CD4-positive, CD25-positive, alpha-beta regulatory T cell (primary cell): ENCODE measurements at regions not wholly inside any gene's neighbourhood (a gene's known extent, or its start where the extent isn't known, plus 50 kb on each side); places are given as distances from the start of the nearest gene placed in this dataset.
"Not testable (repeated sequence)": the region's sequence is repeated elsewhere in the genome, so short reads cannot be mapped to it uniquely, and the experiment has no call there.

Experiments
- ATAC-seq, 2 donors: fragments of 150-1000 bp; cut with Tn5 transposase; one replicate each; pipeline ENCODE4 v1.10.0; 2021; ENCODE audit warnings: low read depth in 2 of 2, moderate number of reproducible peaks in 2 of 2, moderate library complexity in 1 of 2
- DNase-seq, 3 donors: peaks; one replicate each; pipeline versions ENCODE4 v3.0.0 to v3.0.0-alpha.2; 2012 to 2022; ENCODE audit warnings: mixed read lengths in 1 of 3
- H3K27ac ChIP-seq: one replicate; pipeline ENCODE4 v1.7.0; 2013; ENCODE audit warnings: mild to moderate bottlenecking, low read length; ENCODE audit not compliant: insufficient read depth, poor library complexity, severe bottlenecking
- H3K27me3 ChIP-seq: one replicate; pipeline ENCODE4 v1.7.0; 2013; ENCODE audit warnings: low read length; ENCODE audit not compliant: control insufficient read depth, insufficient read depth
- H3K36me3 ChIP-seq: one replicate; pipeline ENCODE4 v1.7.0; 2013; ENCODE audit warnings: mild to moderate bottlenecking, low read length, moderate library complexity; ENCODE audit not compliant: control insufficient read depth, insufficient read depth
- H3K4me1 ChIP-seq: 2 replicates; pipeline ENCODE4 v1.7.0; 2013; ENCODE audit warnings: mild to moderate bottlenecking, low read length; ENCODE audit not compliant: insufficient read depth, control insufficient read depth, poor library complexity, severe bottlenecking
- H3K4me3 ChIP-seq: one replicate; pipeline ENCODE4 v1.7.0; 2013; ENCODE audit warnings: low read depth, mild to moderate bottlenecking, low read length, moderate library complexity
- H3K9me3 ChIP-seq, 2 experiments: 1 replicate in 1 of 2; 2 replicates in 1 of 2; pipeline ENCODE4 v1.7.0; 2013; ENCODE audit warnings: low read length in 2 of 2, mild to moderate bottlenecking in 1 of 2, moderate library complexity in 1 of 2; ENCODE audit not compliant: control insufficient read depth in 2 of 2
- H3K27ac Mint-ChIP-seq, 3 donors: one replicate each; pipeline ENCODE4 v1.8.0; 2020 to 2022; ENCODE audit warnings: mild to moderate bottlenecking in 3 of 3, mixed read lengths in 3 of 3, moderate library complexity in 2 of 3
- H3K27me3 Mint-ChIP-seq: one replicate; pipeline ENCODE4 v1.8.0; 2022; ENCODE audit warnings: mild to moderate bottlenecking, mixed read lengths
- H3K36me3 Mint-ChIP-seq: one replicate; pipeline ENCODE4 v1.8.0; 2020; ENCODE audit warnings: mixed read lengths
- H3K4me1 Mint-ChIP-seq, 4 donors: one replicate each; pipeline ENCODE4 v1.8.0; 2020 to 2022; ENCODE audit warnings: mixed read lengths in 4 of 4, mild to moderate bottlenecking in 1 of 4
- H3K4me3 Mint-ChIP-seq, 4 donors: one replicate each; pipeline ENCODE4 v1.8.0; 2020 to 2022; ENCODE audit warnings: mild to moderate bottlenecking in 4 of 4, mixed read lengths in 4 of 4, moderate library complexity in 3 of 4
- H3K9me3 Mint-ChIP-seq, 7 donors: one replicate each; pipeline ENCODE4 v1.8.0; 2020 to 2022; ENCODE audit warnings: mixed read lengths in 7 of 7, mild to moderate bottlenecking in 3 of 7, moderate library complexity in 2 of 7

- not testable (repeated sequence) for H3K9me3 ChIP-seq, H3K36me3 ChIP-seq, H3K4me3 ChIP-seq, H3K27ac Mint-ChIP-seq, DNase-seq, H3K27me3 ChIP-seq, H3K36me3 Mint-ChIP-seq, ATAC-seq, H3K27ac ChIP-seq, H3K4me1 Mint-ChIP-seq, H3K4me1 ChIP-seq, H3K9me3 Mint-ChIP-seq, H3K4me3 Mint-ChIP-seq
- peaks cover 10% of the 10 kb centered on the region for H3K27me3 Mint-ChIP-seq
These were observed 58.2 kb upstream of the CACUL1 start for GRCh38 chr10:118813001-118813400.

DNA sequence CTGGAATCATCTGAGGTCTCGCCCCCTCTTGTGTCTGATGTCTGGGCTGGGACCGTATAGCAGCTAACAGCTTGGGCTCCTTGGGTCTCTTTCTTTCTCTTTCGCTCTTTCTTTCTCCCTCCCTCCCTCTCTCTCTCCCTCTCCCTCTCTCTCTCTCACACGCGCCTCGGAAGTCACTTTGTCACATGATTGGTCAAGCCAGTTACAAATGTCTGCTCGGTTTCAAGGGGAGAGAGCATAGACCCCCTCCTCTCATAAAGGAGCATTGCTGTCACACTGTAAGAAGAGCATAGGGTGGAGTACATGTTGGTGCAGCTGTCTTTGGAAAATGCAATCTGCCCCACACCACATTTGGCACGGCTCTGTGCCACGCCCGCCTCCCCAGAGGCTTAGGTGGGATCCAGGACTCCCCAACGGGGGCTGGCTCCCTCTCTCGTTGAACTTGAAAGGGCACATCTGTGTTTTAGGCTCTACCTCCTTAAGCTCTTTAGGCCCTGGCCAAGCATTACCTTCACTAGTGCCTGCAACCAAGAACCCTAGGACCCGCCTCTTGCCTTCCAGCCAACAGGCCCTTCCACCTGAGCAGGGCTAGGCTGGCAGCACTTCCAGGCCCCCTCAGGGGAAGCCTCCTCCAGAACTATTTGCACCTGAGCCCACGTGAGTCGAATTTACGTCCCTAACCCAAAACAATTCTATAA, 61.9 kb upstream of the CACUL1 start:
- ATAC-seq (no peak), DNase-seq (no peak)
- Histone ChIP-seq H3K9me3 (no peaks in the 10 kb centered on the region), H3K27me3 (no peaks in the 10 kb centered on the region), H3K4me3 (no peak overlapping the region), H3K27ac (no peak overlapping the region), H3K4me1 (no peaks in the 10 kb centered on the region), H3K36me3 (no peaks in the 10 kb centered on the region)
- H3K9me3 Mint-ChIP-seq: no peaks in the 10 kb centered on the region
- peaks cover 10% of the 10 kb centered on the region for H3K27me3 Mint-ChIP-seq
- no peak overlapping the region for H3K4me3 Mint-ChIP-seq
- H3K4me1 Mint-ChIP-seq: no peaks in the 10 kb centered on the region
- no peaks in the 10 kb centered on the region for H3K36me3 Mint-ChIP-seq
- H3K27ac Mint-ChIP-seq: no peak overlapping the region

DNA sequence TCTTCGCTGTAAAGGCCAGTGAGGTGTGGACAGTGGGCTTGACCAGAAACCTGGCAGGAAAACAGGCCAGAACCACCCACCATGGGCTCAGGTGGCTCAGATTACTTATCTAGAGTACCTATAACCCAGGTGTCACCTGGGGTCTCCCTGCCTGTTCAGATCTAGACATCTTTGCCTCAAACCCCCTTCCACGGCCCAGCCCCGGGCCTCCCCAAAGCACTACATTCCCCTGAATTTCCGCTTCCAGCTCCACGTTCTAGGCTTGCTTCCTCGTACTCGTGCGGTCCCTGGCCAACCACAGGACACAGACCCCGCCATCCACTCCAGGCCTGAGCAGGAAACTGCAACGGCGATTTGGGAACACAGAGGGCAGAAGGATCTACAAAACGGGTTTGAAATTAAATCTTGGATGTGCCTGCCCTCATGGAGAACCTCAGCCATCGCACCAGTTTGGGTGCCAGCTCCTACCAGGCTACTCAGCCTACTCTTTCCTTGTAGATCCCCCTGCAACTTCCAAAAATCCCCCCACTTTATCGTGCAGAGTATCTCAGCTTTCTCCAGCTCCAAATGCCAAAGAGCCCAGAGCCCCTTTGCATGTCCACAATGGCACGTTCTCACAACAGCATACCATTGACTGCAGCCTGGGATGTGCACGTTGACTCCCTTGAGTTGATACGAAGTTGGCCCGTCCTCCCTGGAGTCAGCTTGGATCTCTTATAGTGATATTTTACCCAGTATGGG, 62.7 kb upstream of the CACUL1 start:
- DNase-seq (no peak), ATAC-seq (no peak)
- Mint-ChIP-seq H3K27ac (no peak overlapping the region), H3K27me3 (peaks cover 10% of the 10 kb centered on the region), H3K36me3 (no peaks in the 10 kb centered on the region), H3K4me3 (no peak overlapping the region), H3K4me1 (no peaks in the 10 kb centered on the region), H3K9me3 (no peaks in the 10 kb centered on the region)
- no peak overlapping the region for H3K4me3 ChIP-seq
- no peaks in the 10 kb centered on the region for H3K36me3 ChIP-seq
- no peaks in the 10 kb centered on the region for H3K27me3 ChIP-seq
- H3K4me1 ChIP-seq: no peaks in the 10 kb centered on the region
- H3K27ac ChIP-seq: no peak overlapping the region
- H3K9me3 ChIP-seq: no peaks in the 10 kb centered on the region

DNA sequence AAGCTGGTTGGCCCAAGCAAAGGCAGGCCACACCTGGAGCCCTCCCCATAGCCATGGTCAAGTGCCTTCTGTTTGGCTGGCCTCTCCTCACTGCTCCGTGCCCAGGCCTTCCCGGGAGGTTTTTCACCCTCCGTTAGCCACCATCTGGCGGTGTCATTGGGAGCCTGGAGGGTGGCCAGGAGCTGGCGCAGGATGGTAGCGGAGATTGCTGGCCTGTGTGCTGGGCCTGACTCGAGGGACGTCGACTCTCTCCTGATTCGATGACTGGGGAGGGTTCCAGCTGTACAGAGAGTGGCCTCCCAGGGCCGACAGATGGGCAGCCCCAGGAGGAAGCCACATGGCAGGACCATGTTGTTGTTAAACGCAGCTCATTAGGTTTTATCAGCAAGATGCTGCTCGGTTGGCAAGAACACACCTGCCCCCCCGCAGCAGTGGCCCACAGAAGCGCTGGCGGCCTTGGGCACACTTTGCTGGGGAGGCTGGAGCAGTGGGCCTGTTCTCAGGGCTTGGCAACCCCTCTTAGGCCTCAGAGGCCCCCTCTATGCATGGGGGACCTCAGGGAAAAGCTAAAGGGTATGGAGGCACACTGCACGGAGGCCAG, 64.0 kb upstream of the CACUL1 start:
- Histone ChIP-seq H3K4me1 (no peaks in the 10 kb centered on the region), H3K27me3 (no peaks in the 10 kb centered on the region), H3K9me3 (no peaks in the 10 kb centered on the region), H3K4me3 (no peak overlapping the region), H3K27ac (no peak overlapping the region), H3K36me3 (no peaks in the 10 kb centered on the region)
- H3K36me3 Mint-ChIP-seq: no peaks in the 10 kb centered on the region
- no peaks in the 10 kb centered on the region for H3K4me1 Mint-ChIP-seq
- H3K4me3 Mint-ChIP-seq: no peak overlapping the region
- H3K27ac Mint-ChIP-seq: no peak overlapping the region
- peaks cover 10% of the 10 kb centered on the region for H3K27me3 Mint-ChIP-seq
- ATAC-seq (no peak), DNase-seq (no peak)
- peaks cover 0 to 2% (median 0%) of the 10 kb centered on the region in 7 donors for H3K9me3 Mint-ChIP-seq

- Histone ChIP-seq H3K4me3 (no peak overlapping the region), H3K27ac (no peak overlapping the region), H3K36me3 (no peaks in the 10 kb centered on the region), H3K4me1 (no peaks in the 10 kb centered on the region), H3K27me3 (no peaks in the 10 kb centered on the region), H3K9me3 (no peaks in the 10 kb centered on the region)
- DNase-seq (no peak), ATAC-seq (no peak)
- Mint-ChIP-seq H3K27me3 (peaks cover 5% of the 10 kb centered on the region), H3K27ac (no peak overlapping the region), H3K36me3 (no peaks in the 10 kb centered on the region), H3K4me3 (no peak overlapping the region), H3K9me3 (peaks cover 0 to 3% (median 0%) of the 10 kb centered on the region in 7 donors), H3K4me1 (no peaks in the 10 kb centered on the region)
These were observed 65.8 kb upstream of the CACUL1 start for GRCh38 chr10:118820326-118821116.

- peaks cover 6% of the 10 kb centered on the region for H3K27me3 Mint-ChIP-seq
- Histone ChIP-seq H3K36me3 (no peaks in the 10 kb centered on the region), H3K27me3 (no peaks in the 10 kb centered on the region), H3K27ac (no peak overlapping the region), H3K9me3 (no peaks in the 10 kb centered on the region), H3K4me3 (no peak overlapping the region), H3K4me1 (no peaks in the 10 kb centered on the region)
- no peak overlapping the region for H3K27ac Mint-ChIP-seq
- H3K36me3 Mint-ChIP-seq: no peaks in the 10 kb centered on the region
- no peak overlapping the region for H3K4me3 Mint-ChIP-seq
- no peaks in the 10 kb centered on the region for H3K4me1 Mint-ChIP-seq
- no peak for ATAC-seq
- H3K9me3 Mint-ChIP-seq: peaks cover 0 to 3% (median 0%) of the 10 kb centered on the region in 7 donors
- no peak for DNase-seq
These were observed 68.6 kb upstream of the CACUL1 start for GRCh38 chr10:118823256-118823907.

DNA sequence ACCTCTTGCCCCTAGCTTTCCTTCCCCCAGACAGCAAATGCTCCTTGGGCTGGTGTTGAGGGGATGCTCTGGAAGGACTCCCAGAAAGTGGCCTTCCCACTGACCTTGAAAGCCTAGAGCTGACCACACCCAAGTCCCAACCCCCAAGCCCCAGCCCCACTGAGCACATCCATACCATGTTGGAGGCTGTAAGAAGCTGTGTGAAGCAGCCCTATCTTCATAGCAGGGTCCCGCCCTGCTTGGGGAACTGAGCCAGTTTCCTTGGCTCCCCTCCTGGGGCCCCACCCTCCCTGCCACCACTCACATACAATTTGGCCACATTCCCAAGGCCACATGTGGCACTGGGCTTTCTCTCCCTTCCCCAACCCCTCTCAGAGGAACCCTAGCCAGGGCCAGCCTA, 72.3 kb upstream of the CACUL1 start:
- no peak overlapping the region for H3K4me3 Mint-ChIP-seq
- no peak for ATAC-seq

More for the DNA sequence above, 72.3 kb upstream of the CACUL1 start:
- H3K36me3 ChIP-seq: no peaks in the 10 kb centered on the region
- no peak overlapping the region for H3K27ac Mint-ChIP-seq
- no peaks in the 10 kb centered on the region for H3K36me3 Mint-ChIP-seq
- H3K4me1 Mint-ChIP-seq: peaks cover 0 to 3% (median 0%) of the 10 kb centered on the region in 4 donors
- H3K27ac ChIP-seq: no peak overlapping the region
- peaks cover 0 to 3% (median 0%) of the 10 kb centered on the region in 7 donors for H3K9me3 Mint-ChIP-seq
- H3K4me3 ChIP-seq: no peak overlapping the region
- H3K27me3 ChIP-seq: no peaks in the 10 kb centered on the region
- no peaks in the 10 kb centered on the region for H3K9me3 ChIP-seq
- no peak for DNase-seq
- H3K27me3 Mint-ChIP-seq: peaks cover 22% of the 10 kb centered on the region
- H3K4me1 ChIP-seq: no peaks in the 10 kb centered on the region
